ENCODE measurements at regions not wholly inside any gene's neighbourhood (a gene's known extent, or its start where the extent isn't known, plus 50 kb on each side); places are given as distances from the start of the nearest gene placed in this dataset.

DNA sequence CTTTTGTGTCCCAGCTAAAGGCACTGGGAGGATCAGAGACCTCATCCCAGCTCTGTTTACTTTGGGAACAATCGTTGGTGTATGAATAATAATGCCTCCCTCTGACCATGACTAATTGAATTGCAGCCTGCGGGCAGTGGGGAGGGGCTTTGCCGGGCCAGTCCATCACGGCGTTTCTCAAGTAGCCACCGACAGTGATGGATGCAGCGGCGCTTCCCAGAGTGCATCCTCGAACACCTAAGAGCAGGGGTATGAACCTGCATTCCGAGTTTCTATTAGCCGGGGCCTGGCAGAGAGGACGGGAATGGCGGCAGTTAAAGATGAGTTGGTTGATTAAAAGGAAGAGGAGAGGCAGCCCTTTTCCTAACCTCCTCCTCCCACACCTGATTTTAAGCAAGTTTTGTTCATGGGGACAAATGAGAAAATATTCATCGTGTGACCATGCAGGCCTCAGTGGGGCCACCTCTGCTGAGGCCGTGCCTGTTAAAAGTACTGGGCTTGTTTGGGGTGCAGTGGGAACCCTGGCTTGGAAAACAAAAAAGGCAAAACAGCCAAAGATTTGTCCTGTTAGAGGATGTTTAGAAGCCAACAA lies 154.1 kb downstream of the FOXA2 start:
- DNase-seq: no peak

DNA sequence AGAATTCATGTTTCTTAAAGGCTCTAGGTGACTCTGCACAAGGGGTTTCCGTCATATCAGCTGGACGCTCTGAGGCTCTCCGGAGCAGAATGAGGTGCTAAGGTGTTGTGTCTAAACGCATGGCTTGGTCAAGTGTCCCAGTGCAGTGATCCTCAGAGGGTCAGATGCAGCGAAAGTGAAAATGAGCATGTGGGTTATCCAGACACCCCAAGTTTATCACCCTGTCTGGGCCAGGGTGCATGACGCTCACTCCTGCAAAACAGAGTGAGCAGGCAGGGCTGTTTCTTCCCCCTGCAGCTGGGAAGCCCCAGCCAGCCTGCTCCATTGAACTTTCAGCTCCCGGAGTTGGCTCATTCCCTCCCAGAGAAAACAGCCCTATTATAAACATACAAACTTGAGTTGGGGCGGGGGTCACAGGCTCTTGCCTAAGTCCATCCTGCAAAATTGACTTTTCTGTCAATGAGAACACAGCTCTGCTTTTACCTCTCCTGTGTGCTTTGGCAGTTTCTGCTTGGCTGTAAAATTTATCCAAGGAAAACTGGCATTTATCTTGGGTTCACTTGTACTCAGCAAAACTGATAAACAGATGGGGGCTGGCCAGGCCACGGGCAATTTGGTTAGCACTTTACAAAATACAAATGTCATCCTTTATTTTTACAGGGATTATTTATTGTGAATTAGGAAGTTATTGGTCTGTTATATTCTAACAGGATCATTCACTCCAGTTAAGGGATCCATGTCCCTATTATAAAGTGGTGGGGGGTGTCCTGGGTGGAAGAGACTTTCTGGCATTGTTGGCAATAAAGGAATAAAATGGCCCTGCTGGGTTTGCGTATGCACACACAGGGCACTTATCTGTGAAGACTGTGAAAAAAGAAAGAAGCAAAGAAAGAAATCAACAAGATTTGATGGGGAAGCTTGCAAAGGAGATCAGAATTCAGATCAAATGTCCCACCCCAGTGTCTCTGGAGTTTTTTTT lies 154.9 kb downstream of the FOXA2 start:
- no peak for DNase-seq

DNA sequence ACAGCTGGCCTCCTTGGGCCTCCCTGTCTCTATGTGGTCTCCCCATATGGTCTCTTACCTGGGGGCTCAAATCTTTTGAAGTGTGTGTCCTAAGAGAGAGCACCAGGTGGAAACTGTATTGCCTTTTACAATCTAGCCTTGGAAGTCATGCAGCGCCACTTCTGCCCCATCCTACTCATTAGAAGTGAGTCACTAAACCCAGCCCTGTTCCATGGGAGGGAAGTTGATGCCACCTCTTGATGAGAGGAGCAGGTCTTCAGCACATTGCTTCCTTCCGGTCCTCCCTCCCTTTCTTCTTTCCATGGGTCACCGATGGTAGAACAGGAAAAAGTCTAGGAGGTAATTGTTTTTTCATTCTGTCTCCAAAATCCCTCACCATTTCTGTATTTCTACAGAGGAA lies 156.3 kb downstream of the FOXA2 start:
- no peak for DNase-seq

DNA sequence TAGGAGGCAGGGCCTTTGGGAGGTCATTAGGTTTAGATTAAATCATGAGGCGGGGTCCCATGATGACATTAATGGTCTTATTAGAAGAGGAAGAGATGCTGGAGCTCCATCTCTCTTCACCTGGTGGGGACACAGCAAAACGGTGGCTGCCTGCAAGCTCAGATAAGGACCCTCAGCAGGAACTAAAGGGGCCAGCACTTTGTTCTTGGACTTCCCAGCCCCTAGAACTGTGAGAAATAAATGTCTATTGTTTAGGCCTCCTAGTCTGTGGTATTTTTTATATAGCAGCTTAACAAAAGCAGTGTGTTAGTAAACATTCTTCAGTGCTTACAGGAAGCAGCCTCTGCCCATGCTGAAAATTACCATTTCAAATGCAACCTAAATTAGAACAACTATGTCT lies 157.6 kb downstream of the FOXA2 start:
- DNase-seq: no peak

DNA sequence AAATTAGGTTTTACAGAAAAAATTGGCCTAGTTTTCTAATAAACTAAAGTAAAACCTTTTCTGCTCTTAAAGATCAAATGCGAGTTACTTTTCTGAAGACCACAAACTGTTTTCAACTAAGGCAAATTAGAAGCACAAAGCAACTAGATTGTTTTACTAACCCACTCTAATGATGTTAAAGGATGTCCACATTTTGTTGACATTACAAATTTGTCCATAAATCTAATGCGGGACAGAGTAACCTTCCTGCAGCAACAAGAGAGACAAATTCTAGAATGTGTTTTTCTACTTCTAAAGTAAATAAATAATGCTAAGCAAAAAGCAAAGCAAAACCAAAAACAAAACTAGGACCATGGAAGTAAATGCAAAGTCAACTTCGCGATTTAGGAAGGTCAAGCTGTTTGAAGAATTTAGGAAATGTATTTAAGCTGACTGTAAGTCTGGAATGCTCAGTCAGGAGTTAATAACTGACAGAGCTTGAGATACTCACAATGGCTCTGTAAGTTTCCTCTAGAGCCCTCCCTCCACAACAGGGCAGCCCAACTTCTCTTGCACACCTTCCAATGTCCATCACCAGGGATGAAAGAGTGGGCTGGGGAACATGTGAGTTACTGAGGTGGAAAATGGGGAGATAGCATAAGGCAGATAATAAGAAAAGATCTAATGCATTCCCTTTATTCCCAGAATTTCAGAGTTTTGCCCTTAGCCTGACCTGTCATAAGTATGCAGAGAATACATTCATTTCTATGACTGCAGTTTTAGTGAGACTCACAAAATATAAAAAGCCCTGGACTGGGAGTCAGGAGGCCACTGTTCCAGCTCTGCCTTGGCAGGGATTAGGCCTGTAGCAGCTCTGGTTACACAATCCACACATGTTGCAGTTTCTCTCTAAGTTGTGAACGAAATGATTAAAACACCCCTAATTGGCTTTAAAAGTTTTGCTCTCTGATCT lies 158.8 kb downstream of the FOXA2 start:
- DNase-seq: no peak

DNA sequence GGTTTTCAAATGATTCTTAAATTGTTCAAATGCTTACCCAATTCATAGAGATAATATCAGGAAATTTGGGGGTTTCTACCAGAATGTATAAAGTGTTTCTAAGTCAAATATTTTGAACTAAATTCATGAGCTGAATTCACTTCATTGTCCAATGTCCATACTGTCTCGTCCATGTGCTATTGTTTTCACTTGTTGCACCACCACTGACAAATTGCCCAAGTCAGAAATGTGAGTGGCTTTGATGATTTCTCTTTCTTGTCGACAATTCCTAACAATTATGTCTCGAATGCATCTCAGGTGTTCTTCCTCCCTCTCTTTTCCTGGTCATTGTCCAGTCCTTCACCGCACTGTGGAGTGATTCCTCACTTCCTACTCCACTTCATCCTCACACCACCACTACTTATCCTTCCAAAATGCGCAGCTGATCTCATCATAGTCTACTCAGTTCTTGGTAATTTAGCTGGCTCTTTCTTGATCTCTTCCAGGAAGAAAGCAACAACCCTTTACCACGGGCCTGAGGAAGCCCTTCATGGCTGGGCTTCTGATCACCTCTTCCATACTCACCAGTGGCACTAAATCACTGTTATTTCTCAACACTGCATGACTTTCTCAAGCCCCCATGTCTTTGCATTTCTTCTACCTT lies 161.1 kb downstream of the FOXA2 start:
- no peak for DNase-seq

DNA sequence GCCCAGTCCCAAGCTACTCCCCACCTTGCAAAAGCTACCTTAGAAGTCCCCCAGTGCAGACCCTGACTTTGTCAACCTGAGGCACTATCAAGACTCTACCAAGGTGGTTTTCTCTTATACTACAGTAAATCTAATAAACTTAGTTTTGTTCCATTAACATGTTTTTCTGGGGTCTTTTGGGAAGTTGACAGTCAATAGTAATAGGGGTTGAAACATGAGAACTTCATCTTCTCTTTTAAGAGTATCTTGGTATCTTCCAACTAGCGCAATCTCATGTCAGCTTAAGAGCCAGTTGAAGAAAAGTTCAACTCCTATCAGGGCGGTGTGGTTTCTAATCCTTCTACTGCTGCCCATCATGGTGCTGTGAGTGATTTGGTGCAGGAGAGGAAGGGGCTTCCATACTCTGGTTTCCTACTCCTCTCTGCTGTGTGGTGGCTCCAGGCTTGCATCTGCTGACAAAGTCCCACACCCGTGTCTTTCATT lies 164.2 kb downstream of the FOXA2 start:
- no peak for DNase-seq

DNA sequence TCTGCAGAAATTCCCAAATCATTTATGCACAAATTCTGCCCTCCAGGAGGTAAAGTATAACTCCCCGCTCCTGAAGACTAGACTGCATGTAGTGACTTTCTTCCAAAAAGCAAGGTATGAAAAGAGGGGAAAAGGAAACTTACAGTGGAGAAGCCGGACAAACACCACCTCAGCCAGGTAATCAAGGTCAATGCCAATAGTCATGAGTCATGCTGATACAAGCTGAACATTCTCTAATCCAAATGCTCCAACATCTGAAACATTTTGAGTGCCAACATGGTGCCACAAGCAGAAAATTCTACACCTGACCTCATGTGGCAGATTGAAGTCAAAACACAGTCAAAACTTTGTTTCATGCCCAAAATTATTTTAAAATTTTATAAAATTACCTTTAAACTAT lies 165.6 kb downstream of the FOXA2 start:
- DNase-seq: no peak

DNA sequence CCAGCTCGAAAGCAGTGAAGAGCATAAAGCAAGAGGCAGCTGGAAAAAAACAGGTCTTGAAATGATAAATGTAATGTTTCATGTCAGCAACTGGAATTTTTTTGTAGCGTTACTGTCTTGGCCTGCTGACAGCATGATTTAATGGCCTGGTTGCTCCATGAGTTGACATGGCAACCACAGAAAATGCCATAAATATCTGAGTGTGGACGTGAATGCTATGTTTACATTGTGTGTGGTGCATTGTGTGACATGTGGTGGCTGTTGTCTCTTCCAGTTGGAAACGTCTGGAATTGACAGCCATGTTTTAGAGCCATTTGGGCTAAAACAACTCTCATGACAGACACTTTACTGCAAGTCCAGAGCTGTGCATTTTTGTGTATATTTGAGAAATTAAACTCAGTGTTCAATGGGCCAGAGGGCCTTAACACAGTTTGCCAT lies 170.0 kb downstream of the FOXA2 start:
- DNase-seq: no peak

DNA sequence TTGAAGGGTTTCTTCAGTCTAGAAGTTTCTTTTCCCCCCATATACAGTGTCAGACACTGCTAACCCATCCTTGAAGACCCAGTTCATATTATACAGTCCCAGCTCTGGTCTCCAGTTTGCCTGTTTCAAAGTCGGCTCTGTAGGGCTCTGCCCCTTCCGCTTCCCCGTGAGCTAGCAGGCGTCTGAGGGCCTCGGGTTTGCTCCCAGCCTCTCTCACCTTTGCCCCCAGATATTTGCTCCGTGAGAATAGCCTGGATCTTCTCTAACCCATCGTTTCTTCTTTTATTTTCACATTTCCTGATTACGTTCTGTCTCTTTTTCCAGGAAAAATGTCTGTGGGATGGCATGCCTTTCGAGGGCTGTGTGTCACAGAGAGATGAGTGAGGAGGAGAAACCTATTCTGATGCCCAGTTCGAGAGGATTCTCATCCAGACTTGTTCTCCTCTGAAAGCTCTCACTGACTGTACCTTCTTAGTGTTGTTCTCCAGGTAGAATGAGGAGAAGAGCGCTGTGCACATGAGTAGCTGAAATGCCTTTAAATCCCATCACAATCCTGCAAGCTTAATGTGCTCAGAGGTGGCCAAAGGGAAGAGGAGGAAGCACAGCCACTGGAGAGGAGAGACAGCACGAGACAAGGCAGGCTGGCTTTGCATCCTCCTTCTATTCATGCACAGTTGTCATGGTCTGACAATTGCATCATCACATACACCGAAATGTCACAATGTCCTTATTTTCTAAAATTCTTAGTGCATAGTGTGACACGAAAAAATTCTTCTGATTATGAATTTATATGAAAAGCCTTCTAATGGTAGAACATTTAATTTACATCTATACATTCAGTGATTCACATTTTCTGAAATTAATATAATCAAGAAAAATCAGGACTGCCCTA lies 171.1 kb downstream of the FOXA2 start:
- DNase-seq: no peak

DNA sequence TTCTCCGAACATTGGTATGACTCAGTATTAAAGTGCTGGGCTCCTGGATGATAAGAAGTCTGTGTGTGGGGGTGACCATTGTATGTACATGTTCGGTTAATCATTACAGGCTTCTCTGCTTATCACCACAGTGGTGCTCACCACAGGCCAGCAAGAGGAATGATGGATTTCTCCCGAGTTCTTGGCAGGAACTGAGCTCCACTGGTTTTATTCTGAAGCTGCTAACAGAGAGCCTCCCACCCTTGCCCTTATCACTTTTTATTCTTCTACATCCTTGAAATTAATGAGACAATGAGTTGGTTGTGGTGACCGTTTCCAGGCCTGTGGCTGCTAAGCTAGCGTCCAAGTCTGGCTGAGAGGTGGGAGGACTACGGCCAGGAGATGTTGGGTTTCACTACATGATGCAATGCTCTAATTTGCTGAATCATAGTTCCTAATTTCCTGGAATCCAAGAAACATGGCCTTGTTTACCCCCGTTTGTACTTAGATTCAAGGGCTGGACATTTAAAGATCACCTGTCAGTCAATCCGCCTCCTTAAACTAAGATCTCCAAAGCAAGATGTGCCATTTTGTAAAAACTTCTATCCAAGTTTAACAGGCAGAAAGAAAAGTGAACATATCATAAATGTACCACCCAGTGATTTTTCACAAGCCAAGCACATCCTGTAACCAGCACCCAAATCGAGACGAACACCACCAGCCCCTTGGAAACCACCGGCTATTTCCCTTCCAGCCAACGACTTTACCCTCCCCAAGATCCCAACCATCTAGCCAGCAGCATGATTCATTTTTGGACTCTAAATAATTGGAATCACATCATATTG lies 172.5 kb downstream of the FOXA2 start:
- DNase-seq: no peak

DNA sequence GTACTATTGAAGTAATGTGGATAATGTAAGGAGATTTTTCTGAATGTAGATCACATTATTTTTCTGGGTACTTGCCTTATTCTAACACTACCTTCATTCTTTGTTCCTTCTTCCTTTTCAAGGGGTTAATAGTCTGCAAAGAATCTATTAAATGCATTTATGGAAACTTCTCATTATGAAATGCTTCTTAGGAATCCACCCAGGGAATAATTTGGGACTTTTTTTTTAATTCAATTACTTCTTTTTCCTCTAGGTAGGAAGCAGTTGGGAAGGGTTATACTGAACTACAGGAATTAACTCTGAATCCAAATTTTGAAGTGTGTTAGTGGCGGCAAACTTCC lies 173.1 kb downstream of the FOXA2 start:
- DNase-seq: no peak

DNA sequence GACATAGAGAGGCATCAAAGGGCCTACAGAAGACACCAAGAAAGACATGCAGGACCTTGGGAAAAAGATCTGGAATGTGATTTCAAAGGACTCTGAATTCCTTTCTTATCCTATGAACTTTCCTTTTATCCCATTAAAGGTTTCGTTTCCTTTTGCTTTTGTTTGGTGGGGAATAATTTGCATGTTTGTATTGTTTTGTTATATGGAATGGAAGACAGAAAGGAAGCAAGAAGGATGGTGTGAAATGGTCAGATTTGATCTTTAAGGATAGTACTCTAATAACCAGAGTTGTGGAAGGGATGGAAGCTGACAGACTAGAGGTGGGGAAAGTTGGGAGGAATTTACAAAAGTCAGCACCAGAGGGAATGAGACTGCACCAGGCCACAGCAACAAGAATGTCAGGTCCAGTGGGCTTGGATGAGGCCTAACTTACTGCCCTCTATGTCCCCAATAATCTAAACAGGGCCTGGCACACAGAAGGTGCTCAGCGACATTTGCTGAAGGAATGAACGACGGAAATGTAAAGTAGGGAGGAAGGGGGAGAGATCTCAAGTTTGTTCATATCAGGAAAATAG lies 173.7 kb downstream of the FOXA2 start:
- no peak for DNase-seq

DNA sequence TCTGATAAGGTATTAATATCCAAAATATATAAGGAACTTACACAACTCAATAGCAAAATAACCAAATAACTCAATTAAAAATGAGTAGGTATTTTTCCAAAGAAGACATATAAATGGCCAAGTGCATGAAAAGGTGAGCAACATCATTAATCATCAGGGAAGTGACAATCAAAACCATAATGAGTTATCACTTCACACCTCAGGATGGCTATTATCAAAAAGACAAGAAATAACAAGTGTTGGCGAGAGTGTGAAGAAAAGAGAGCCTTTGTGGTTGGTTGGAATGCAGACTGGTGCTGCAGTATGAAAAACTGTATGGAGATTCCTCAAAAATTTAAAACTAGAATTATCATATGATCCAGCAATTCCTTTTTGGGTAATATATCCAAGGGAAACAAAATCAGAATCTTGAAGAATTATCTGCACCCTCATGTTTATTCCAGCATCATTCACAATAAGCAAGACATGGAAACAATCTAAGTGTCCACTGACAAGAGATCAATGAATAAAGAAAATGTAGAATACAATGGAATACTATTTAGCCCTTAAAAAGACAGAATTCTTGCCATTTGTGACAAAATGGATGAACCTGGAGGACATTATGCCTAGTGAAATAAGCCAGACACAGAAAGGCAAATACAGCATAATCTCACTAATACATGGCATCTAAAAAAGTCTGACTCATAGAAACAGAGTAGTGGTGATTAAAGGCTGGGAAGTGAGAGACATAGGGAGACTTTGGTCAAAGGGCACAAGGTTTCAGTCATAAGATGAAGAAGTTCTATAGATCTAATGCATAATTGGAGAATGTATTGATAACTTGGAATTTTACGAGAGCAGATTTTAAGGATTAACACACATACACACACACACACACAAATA lies 175.6 kb downstream of the FOXA2 start:
- no peak for DNase-seq

DNA sequence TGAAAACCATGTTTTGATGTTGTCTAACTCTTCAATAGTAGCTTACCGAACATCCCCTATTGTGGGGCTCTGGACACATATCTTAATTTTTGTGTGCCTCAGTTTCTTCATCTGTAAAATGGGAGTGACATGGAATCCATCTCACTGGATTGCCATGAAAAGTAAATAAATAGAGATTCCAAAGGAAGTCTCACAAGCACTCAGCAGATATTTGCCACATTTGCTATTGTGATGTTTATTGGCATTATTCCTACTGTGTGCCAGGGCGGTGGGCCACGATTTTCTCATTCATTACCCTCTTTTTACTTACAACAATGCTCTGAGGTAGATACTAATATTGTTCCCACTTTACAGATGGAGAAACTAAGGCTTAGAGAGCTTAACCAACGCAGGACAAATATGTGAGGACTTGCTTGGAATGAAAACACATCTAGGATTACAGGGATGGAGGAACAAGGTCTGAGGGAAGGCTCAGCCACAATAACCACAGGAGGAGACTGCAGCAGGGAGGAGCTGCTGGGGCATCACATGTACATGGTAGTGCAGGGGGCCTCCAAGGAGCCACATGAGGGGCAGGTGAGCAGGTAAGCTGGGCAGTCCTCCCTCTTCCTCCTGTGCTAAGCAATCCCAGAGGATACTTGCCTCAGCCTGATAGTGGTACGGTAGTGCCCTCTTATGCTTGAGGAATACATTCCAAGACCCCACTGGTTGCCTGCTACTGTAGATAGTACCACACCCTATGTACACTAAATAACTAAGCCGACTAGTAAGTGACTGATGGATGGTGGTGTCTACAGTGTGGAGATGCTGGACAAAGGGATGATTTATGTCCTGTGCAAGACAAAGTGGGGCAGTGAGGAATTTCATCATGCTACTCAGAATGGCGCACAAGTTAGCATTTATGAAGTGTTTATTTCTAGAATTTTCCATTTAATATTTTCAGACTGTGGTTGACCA lies 176.9 kb downstream of the FOXA2 start:
- no peak for DNase-seq

DNA sequence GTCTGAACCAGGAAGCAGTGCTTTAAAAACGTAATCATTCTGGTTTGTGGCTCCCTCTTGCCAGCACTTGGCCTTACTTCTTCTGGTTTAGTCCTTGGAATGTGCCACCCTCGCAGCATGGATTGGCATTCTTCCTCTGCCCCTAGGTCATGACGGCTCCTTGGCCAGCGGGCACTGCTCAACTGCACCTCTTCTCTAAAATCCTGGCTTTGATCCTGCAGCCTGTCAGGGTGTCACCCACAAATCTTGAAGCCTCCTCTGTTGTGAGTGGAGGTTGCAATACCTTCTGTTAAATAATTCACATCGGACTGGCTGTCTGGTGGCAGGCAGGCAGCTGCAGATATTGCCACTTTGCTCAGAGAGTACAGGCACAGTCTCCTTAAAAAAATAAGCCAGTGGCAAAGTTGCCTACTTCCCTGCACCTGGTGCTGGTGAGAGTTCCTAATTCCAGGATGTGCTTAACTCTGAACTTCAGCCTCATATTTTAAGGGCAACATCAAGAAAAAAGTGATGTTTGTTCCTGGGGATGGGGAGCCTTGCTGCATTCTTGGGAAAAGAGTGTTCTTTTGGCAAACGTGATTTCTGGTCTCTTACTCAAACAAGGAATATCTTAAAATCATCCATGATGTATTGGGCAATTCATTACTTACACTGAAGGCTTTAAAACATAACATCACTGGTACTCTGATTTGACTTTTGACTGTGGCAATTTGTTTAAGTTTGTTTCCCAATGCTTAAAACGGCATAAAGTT lies 179.8 kb downstream of the FOXA2 start:
- no peak for DNase-seq
